ENCODE measurements at regions not wholly inside any gene's neighbourhood (a gene's known extent, or its start where the extent isn't known, plus 50 kb on each side); places are given as distances from the start of the nearest gene placed in this dataset.

DNA sequence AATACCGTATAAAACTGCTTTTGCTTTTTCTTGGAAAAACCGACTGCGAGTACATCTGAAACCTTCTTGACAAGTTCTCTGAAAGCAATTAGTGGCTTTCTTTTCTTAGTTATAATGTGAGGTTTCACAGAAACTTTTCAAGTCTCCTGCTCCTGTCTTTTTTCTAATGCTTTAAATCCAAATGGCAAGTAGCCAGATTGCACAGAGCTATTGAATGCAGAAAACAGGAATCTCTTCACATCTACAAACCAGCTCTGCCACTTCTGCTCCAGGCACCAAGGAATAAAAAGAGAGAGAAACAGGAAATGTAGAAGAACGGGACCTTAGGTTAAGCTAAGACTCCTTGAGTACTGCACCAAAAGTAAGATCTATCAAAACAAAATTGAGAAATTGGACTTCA lies 267.3 kb upstream of the TET2 start:
- no peak for TF ChIP-seq EZH2 (IDR thresholded peaks at IDR 0.05; ENCODE audit: borderline replicate concordance, low read depth, low read length, poor library complexity, severe bottlenecking)
- no peak for TF ChIP-seq CTCF (conservative IDR thresholded peaks at IDR 0.05; ENCODE audit: low read depth, low read length)
